Choroid plexus epithelial cell (primary cell): ENCODE measurements at regions not wholly inside any gene's neighbourhood (a gene's known extent, or its start where the extent isn't known, plus 50 kb on each side); places are given as distances from the start of the nearest gene placed in this dataset.

ENCODE experiments used
- DNase-seq: peaks from one replicate; pipeline ENCODE4 v3.0.0-alpha.2; 2010; ENCODE audit warnings: low read depth
- H3K4me3 ChIP-seq: 2 replicates; pipeline ENCODE4 v1.5.1; 2011; ENCODE audit warnings: low read depth, mild to moderate bottlenecking, control low read depth, low read length, moderate library complexity
- CTCF ChIP-seq: conservative IDR thresholded peaks from 2 replicates; pipeline ENCODE4 v1.5.1; 2011; ENCODE audit warnings: low read depth, mild to moderate bottlenecking, control low read depth, inconsistent platforms, low read length, moderate library complexity

GRCh38 chr18:29104671-29105070, 927.7 kb upstream of the CDH2 start:
- H3K4me3 ChIP-seq, result no peak overlapping the region
- no peak for TF ChIP-seq CTCF
- DNase-seq, result no peak

- no peak for DNase-seq
- H3K4me3 ChIP-seq, result no peak overlapping the region
- no peak for TF ChIP-seq CTCF
Measured at GRCh38 chr18:29104227-29104626, 927.3 kb upstream of the CDH2 start.

DNA sequence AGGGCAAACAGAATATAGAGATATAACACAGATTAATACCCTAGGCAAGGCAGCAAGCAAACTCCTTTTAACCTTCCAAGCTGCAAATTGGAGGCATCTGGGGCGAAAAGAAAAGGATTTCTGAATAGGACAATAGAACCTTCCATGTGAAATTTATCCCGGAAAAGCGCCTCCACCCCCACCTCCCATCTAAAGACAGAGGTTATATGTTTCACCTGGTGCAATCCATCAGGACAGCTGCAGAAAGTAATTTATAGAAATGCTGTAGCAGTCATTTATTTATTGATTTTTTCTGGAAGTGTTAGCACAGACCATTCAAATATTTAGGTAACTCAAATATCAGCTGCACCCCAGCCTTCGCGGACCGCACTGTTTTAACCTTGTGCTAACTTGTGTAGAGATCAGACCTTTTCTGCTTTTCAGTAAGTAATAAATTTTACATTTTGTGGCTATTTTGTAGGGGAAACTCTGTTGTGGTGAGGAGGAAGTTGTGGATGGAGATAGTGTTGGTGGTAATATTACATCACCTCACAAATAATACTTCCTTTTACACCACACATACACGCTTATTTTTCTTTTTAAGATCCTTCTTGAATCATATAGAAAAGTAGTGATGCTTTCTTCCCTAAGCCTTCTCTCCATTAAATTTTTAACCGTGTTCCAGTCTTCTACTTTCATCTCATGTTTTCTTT, 919.3 kb upstream of the CDH2 start:
- DNase-seq, result no peak
- no peak overlapping the region for H3K4me3 ChIP-seq
- TF ChIP-seq CTCF, result no peak

DNA sequence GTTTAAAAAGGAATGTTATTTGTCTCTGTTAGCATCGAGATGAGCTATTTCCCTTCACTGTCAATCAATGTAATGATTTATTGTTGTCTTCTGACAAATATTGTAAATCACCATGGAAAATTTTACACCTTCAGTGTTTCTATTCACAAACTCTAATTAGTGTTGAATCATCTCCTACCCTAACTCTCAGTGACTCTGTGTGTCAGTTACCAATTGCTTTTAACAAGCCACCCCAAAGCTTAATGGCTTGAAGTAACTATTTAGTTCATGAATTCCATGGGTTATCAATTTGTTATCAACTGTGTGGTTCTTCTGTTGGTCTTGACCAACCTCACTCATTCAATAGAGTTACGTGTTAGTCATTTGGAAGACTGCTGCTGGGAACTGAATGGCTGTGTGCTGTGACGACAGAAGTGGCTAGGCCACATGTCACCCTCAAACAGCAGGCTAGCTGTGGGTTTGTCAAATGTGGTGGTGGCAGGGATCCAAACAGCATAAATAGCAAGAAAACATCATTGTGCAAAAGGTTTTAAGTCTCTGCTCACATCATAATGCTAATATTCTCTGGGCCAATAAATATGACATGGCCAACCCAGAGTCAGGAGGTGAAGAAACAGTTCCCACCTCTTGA, 910.8 kb upstream of the CDH2 start:
- no peak for DNase-seq
- no peak overlapping the region for H3K4me3 ChIP-seq
- no peak for TF ChIP-seq CTCF

DNA sequence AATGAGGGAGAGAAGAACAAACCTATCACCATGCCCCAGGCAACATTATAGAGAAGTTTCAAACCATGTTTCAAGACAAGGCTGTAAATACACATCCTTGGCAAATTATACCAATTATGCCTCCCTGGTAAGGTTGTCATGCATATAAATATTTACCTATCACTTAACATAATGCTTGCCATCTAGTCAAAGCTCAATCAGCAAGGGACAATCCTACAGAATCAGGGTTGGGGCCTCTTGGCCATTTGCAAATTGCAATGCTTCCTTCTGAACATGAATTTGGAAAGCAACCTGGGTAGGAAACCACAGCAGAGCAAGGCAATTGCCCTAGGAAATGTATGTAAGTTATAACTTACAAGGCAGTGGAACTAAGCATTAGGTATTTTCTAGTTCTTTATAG, 907.2 kb upstream of the CDH2 start:
- DNase-seq, result no peak
- no peak overlapping the region for H3K4me3 ChIP-seq

DNA sequence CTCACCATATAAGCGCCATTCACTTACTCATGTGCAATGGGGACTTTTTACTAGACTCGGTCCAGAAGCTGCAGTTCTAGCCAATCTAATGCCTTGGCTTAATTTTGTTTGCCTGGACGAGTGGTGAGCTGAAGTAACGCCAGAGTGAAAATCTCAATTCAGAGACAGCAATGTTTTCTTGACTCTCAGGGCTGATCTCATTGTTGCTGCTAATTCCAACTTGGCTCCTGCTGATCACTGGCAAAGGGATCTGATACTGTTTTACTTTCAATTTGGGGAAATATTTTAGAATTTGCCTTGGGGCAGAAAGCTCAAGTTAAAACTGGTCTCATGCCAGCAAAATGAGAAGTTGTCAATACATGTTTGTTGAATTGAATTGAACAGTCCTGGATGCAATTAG, 906.6 kb upstream of the CDH2 start:
- DNase-seq, result peak; percentile 53
- H3K4me3 ChIP-seq, result no peak overlapping the region
- no peak for TF ChIP-seq CTCF

More for the DNA sequence above, 907.2 kb upstream of the CDH2 start:
- no peak for TF ChIP-seq CTCF

GRCh38 chr18:29080946-29081345, 904.0 kb upstream of the CDH2 start:
- H3K4me3 ChIP-seq, result no peak overlapping the region
- DNase-seq, result no peak
- no peak for TF ChIP-seq CTCF
